MM.1S (cell line): ENCODE measurements at regions not wholly inside any gene's neighbourhood (a gene's known extent, or its start where the extent isn't known, plus 50 kb on each side); places are given as distances from the start of the nearest gene placed in this dataset.

Source experiments
- EZH2 ChIP-seq: fragments of 300-600 bp; sonication (generic); optimal IDR thresholded peaks from 2 replicates; pipeline ENCODE3; 2017; ENCODE audit warnings: low read depth, mild to moderate bottlenecking, antibody characterized with exemption, low read length, mixed read lengths
- EZH2phosphoT487 ChIP-seq: fragments of 300-600 bp; sonication (generic); IDR thresholded peaks from 2 replicates; pipeline ENCODE4 v1.6.1; 2018; ENCODE audit warnings: antibody characterized with exemption, low read length
- TF ChIP-seq, protein P1 (sequence below): fragments of 300-600 bp; sonication (generic); IDR thresholded peaks from 2 replicates; pipeline ENCODE4 v1.5.1; 2016; ENCODE audit warnings: antibody characterized with exemption, low read length, mixed read lengths

DNA sequence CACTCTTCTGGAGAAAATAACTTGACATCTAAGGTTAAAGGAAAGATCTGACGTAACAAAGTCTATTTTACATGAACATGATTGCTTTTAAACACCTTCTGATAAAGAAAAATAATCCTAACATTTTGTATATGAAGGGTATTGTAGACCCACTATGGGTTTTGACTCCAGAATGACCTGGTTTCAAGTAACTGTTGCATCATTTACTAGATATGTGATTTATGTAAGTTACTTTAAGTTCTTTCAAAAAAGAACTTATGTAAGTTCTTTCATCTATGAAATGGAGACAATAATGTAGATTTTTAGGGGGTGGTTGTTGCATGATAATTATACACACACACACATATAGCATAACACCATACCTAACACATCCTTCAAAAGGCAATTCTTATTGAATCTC is 147.6 kb upstream of the MIR17HG start:
- TF ChIP-seq, protein P1, sequence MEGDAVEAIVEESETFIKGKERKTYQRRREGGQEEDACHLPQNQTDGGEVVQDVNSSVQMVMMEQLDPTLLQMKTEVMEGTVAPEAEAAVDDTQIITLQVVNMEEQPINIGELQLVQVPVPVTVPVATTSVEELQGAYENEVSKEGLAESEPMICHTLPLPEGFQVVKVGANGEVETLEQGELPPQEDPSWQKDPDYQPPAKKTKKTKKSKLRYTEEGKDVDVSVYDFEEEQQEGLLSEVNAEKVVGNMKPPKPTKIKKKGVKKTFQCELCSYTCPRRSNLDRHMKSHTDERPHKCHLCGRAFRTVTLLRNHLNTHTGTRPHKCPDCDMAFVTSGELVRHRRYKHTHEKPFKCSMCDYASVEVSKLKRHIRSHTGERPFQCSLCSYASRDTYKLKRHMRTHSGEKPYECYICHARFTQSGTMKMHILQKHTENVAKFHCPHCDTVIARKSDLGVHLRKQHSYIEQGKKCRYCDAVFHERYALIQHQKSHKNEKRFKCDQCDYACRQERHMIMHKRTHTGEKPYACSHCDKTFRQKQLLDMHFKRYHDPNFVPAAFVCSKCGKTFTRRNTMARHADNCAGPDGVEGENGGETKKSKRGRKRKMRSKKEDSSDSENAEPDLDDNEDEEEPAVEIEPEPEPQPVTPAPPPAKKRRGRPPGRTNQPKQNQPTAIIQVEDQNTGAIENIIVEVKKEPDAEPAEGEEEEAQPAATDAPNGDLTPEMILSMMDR = no peak
- no peak for TF ChIP-seq EZH2phosphoT487
- TF ChIP-seq EZH2 = no peak
